HAP-1 (cell line): ENCODE measurements at regions not wholly inside any gene's neighbourhood (a gene's known extent, or its start where the extent isn't known, plus 50 kb on each side); places are given as distances from the start of the nearest gene placed in this dataset.

ENCODE experiments used
- DNase-seq, 2 experiments: peaks; one replicate each; pipeline ENCODE4 v3.0.0-alpha.2; 2016 to 2020; ENCODE audit warnings: low spot score in 2 of 2
- H3K27me3 ChIP-seq: fragments of 250-450 bp; sonication (Bioruptor Pico); 2 replicates; pipeline ENCODE4 v1.5.1; 2020; ENCODE audit warnings: low read depth, mild to moderate bottlenecking, moderate library complexity
- H3K36me3 ChIP-seq: fragments of 250-450 bp; sonication (Bioruptor Pico); replicated peaks from 2 replicates; pipeline ENCODE4 v1.5.1; 2020; ENCODE audit warnings: mild to moderate bottlenecking
- H3K4me1 ChIP-seq: fragments of 250-450 bp; sonication (Bioruptor Pico); 2 replicates; pipeline ENCODE4 v1.5.1; 2020; ENCODE audit warnings: mild to moderate bottlenecking
- H3K4me3 ChIP-seq: fragments of 250-450 bp; sonication (Bioruptor Pico); 2 replicates; pipeline ENCODE4 v1.5.1; 2020; ENCODE audit warnings: mild to moderate bottlenecking, moderate library complexity
- H3K9me3 ChIP-seq: fragments of 250-450 bp; sonication (Bioruptor Pico); 2 replicates; pipeline ENCODE4 v1.5.1; 2020; ENCODE audit warnings: mild to moderate bottlenecking, moderate library complexity
- in situ Hi-C: fragments of 300-500 bp; cut with MboI; formaldehyde crosslinking; loops from 3 replicates; pipeline ENCODE4 v1.14.3; 2020; ENCODE audit warnings: low sequenced_read_pairs, inconsistent platforms, mixed read lengths

DNA sequence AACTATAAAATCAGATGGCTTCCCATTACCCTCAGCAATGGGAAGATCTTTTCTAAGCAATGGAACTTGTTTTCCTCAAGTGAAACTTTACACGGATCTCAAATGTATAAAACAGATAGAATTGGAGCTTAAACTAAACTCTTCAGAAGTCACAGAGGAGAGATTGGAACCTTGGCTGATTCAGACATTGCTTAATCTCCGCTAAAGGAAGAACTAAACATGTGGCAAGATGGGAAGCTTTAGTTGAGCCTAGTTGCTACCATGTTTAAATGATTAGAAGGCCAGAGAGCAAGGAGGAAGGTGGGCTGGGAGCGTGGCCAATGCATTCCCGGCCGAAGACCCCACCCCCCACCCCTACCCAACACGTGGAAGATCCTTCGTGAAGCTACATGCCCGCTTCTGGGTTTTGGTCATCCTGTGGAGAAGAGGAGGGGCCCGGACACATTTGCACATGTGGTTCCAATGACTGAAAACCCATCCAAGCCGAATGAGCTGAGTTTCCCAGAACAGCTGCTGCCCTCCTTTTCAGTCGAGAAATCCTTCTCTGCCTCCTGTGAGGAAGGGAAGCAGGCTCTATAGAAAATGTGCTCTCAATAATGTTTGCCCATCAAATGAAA is 164.3 kb downstream of the MIS18A start:
- Histone ChIP-seq H3K4me1 (no peaks in the 10 kb centered on the region), H3K36me3 (no peaks in the 10 kb centered on the region), H3K9me3 (no peaks in the 10 kb centered on the region), H3K27me3 (no peaks in the 10 kb centered on the region), H3K4me3 (no peak overlapping the region)
- no peak for DNase-seq
- in situ Hi-C loops = no loop called here

GRCh38 chr21:32113486-32113885 is 165.4 kb downstream of the MIS18A start:
- Histone ChIP-seq H3K4me3 (no peak overlapping the region), H3K9me3 (no peaks in the 10 kb centered on the region), H3K4me1 (no peaks in the 10 kb centered on the region), H3K27me3 (no peaks in the 10 kb centered on the region), H3K36me3 (no peaks in the 10 kb centered on the region)
- in situ Hi-C loops = no loop called here
- no peak for DNase-seq

GRCh38 chr21:32112195-32112594 is 166.7 kb downstream of the MIS18A start:
- no peaks in the 10 kb centered on the region for H3K4me1 ChIP-seq
- H3K36me3 ChIP-seq = no peaks in the 10 kb centered on the region
- no peak for DNase-seq
- no peaks in the 10 kb centered on the region for H3K9me3 ChIP-seq
- in situ Hi-C loops = no loop called here
- no peaks in the 10 kb centered on the region for H3K27me3 ChIP-seq
- H3K4me3 ChIP-seq = no peak overlapping the region

- H3K4me1 ChIP-seq = no peaks in the 10 kb centered on the region
- in situ Hi-C loops = no loop called here
- no peak overlapping the region for H3K4me3 ChIP-seq
- H3K36me3 ChIP-seq = no peaks in the 10 kb centered on the region
- no peak for DNase-seq
- H3K9me3 ChIP-seq = no peaks in the 10 kb centered on the region
- H3K27me3 ChIP-seq = no peaks in the 10 kb centered on the region
These were observed 170.3 kb downstream of the MIS18A start for GRCh38 chr21:32108566-32108965.

DNA sequence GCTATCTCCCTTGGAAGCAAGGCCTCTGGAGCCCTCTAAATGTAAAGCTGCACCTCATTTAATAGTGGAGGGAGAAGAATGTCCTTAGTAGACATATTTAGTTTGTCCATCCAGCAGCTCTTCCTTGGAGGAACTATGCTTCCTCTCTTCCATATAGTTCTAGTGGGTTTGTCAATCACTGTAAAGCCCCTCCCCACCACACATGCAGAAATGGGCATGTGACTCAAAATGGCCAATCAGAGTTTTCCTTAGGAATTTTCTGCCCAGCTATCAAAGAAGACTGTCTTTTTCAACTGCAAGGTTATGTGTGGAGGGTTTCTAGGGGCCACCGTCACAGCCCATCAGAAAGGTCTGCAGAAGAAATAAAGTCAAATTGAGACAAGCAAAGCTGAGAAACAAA is 175.5 kb downstream of the MIS18A start:
- no peaks in the 10 kb centered on the region for H3K27me3 ChIP-seq
- no peak overlapping the region for H3K4me3 ChIP-seq
- H3K4me1 ChIP-seq = no peaks in the 10 kb centered on the region
- in situ Hi-C loops = no loop called here
- no peak for DNase-seq
- H3K36me3 ChIP-seq = no peaks in the 10 kb centered on the region
- no peaks in the 10 kb centered on the region for H3K9me3 ChIP-seq

GRCh38 chr21:32102426-32102825 is 176.4 kb downstream of the MIS18A start:
- Histone ChIP-seq H3K36me3 (no peaks in the 10 kb centered on the region), H3K4me3 (no peak overlapping the region), H3K4me1 (no peaks in the 10 kb centered on the region), H3K27me3 (no peaks in the 10 kb centered on the region), H3K9me3 (no peaks in the 10 kb centered on the region)
- in situ Hi-C loops = no loop called here
- DNase-seq = no peak

GRCh38 chr21:32101277-32101676 is 177.6 kb downstream of the MIS18A start:
- H3K36me3 ChIP-seq = no peaks in the 10 kb centered on the region
- H3K9me3 ChIP-seq = no peaks in the 10 kb centered on the region
- H3K27me3 ChIP-seq = no peaks in the 10 kb centered on the region
- no peaks in the 10 kb centered on the region for H3K4me1 ChIP-seq
- DNase-seq = no peak
- H3K4me3 ChIP-seq = no peak overlapping the region
- in situ Hi-C loops = no loop called here

DNA sequence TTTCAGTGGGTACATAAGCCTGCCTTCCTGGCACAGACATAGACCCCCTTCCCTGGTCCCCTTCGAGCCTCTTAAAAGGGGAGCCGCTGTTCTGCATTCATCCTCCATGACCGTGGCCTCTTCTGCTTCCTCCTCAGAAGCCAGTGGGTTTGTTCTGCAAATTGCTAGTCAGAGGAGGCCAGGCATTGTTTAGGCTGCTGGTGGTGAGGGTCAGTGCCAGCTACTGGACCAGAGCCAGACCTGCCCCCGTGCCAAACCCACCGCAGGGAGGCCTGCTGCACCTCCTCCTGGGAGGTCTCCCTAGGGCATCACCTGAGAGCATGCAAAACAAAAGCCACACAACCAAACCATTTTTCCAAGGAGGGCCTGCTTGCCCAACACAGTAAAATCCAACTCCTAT is 178.4 kb downstream of the MIS18A start:
- Histone ChIP-seq H3K4me1 (no peaks in the 10 kb centered on the region), H3K4me3 (no peak overlapping the region), H3K9me3 (no peaks in the 10 kb centered on the region), H3K36me3 (no peaks in the 10 kb centered on the region), H3K27me3 (no peaks in the 10 kb centered on the region)
- no peak for DNase-seq
- in situ Hi-C loops = no loop called here

DNA sequence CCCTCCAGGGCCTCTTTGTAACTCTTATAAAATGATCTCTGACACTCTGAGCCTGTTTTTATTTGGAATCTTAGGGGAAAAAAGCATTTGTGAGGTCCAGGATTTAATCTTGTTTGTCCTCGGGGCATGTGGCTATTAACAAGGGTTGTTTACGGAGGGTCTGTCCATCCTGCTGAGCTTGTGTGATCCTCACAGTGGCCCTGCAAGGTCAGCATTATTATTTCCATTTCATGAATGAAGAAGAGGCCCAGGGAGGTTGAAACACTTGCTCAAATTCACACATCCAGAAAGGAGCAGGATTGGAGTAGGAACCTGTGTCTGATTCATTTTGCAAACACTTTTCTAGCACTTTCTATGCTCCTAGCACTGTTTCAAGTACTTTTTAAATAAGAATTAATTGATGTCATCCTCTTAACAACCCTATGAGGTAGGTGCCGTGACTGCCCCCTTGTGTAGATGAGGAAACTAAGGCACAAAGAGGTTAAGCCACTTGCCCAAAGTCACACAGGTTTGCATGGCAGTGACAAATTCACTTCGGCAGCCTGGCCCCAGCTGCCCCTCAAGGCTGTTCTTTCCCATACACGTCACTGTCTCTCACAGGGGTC is 178.9 kb downstream of the MIS18A start:
- no peaks in the 10 kb centered on the region for H3K4me1 ChIP-seq
- no peaks in the 10 kb centered on the region for H3K9me3 ChIP-seq
- no peaks in the 10 kb centered on the region for H3K36me3 ChIP-seq
- in situ Hi-C loops = no loop called here
- no peaks in the 10 kb centered on the region for H3K27me3 ChIP-seq
- no peak for DNase-seq
- H3K4me3 ChIP-seq = no peak overlapping the region

DNA sequence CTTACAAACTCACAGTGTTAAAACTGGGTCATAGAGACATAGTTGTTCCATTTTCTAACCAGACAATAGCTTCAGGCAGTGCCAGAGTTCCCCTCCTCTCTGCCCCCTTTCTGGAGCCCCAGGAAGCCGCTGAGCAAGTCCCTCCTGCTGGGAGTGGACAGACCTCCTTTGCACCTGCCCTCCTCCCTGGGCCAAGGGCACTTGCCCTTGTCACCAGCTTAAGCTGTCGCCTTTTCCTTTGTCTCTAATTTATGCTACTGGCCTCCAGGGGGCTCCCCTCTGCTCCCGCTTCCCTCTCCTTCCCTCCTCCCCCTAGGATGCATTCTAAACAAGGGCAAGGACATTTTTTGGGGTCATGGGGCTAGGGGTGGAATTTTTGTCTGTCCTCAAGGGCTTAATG is 182.4 kb downstream of the MIS18A start:
- in situ Hi-C loops = no loop called here
- peak; percentile 45 to 59 for DNase-seq

DNA sequence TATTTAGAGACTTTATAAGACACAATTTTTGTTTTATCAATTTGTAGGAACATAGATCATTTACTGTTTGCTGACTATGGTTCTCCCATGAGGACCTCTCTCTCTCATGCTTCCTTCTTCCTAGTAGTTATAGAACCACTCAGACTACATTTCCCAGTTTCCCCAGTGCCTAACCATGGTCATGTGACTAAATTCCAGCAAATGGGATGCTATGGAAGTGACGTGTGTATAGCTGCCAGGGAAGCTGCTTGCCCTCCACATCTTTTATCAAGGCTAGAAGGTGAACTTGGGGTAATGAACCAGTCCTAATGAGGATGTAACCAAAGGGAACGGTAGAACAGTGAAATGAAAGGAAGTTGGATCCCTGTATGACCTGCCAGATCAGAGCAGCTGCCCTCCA is 184.0 kb downstream of the MIS18A start:
- Histone ChIP-seq H3K9me3 (no peaks in the 10 kb centered on the region), H3K27me3 (no peaks in the 10 kb centered on the region), H3K4me1 (no peaks in the 10 kb centered on the region), H3K4me3 (no peak overlapping the region), H3K36me3 (no peaks in the 10 kb centered on the region)
- DNase-seq = no peak
- in situ Hi-C loops = no loop called here

More for the DNA sequence above, 182.4 kb downstream of the MIS18A start:
- H3K4me1 ChIP-seq = no peaks in the 10 kb centered on the region
- no peaks in the 10 kb centered on the region for H3K36me3 ChIP-seq
- no peaks in the 10 kb centered on the region for H3K27me3 ChIP-seq
- no peaks in the 10 kb centered on the region for H3K9me3 ChIP-seq
- H3K4me3 ChIP-seq = no peak overlapping the region

DNA sequence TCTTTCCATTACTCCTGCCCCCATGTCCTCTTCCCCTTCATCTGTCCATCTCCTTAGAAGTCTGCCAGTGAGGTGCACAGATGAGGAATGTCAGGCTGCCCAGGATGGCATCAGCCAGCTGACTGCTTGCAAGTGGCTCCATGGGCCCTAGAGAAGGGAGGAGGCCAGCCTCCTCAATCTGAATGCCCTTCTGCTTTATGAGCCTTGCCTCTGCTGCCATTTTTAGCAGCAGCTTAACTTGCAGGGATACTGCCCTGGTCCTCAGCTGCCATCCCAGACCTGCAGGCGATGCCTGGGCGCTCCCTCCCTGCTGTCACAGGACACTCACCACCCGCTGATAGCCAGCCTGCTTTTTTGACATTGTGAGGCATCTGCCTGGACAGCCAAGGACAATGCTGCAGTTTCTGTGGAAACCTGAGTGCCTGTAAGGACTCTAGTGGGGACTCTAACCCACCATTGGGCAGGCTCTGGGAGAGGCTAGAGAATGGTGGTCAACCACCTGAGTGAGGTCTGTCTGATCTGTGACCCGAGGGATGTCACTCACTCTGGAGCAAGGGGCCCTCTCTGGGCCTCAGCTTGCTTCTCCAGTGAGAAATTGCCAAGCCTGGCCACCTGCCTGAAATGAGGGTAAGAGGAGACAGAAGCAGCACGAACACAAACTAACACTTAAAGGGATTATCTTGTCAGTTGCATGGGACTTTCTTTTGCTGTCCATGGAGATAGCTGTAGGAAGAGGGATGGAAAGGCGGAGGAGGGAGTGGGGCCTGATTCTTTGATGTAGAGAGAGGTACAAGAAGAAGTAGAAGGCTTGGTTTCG is 185.0 kb downstream of the MIS18A start:
- in situ Hi-C loops = no loop called here
- no peaks in the 10 kb centered on the region for H3K36me3 ChIP-seq
- H3K4me1 ChIP-seq = no peaks in the 10 kb centered on the region
- no peaks in the 10 kb centered on the region for H3K27me3 ChIP-seq
- DNase-seq = no peak
- no peak overlapping the region for H3K4me3 ChIP-seq
- no peaks in the 10 kb centered on the region for H3K9me3 ChIP-seq

DNA sequence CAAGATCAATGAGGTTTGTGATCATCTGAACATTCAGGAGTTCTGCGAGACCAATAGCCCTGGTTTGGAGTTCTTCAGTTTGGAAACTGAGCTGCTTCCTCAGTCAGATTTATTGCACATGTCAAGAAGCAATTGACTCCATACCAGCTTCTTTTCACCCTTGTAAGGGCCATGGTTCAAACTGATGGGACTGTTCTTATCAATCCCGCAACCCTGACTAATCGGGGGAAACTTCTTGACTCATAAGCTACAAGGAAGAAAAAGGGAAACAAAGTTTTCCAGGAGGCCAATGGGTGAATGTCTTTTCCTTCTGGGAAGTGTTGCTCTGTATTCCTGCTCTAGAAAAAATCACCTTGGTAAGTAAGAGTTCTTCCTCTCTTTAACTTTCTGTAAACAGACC is 187.9 kb downstream of the MIS18A start:
- no peaks in the 10 kb centered on the region for H3K4me1 ChIP-seq
- H3K4me3 ChIP-seq = no peak overlapping the region
- no peak for DNase-seq
- H3K27me3 ChIP-seq = no peaks in the 10 kb centered on the region
- in situ Hi-C loops = no loop called here
- no peaks in the 10 kb centered on the region for H3K9me3 ChIP-seq
- H3K36me3 ChIP-seq = no peaks in the 10 kb centered on the region

GRCh38 chr21:32089766-32090165 is 189.1 kb downstream of the MIS18A start:
- DNase-seq = no peak
- Histone ChIP-seq H3K4me3 (no peak overlapping the region), H3K9me3 (no peaks in the 10 kb centered on the region), H3K4me1 (no peaks in the 10 kb centered on the region), H3K27me3 (no peaks in the 10 kb centered on the region), H3K36me3 (no peaks in the 10 kb centered on the region)
- in situ Hi-C loops = no loop called here
